ENCODE measurements at regions not wholly inside any gene's neighbourhood (a gene's known extent, or its start where the extent isn't known, plus 50 kb on each side); places are given as distances from the start of the nearest gene placed in this dataset.

DNA sequence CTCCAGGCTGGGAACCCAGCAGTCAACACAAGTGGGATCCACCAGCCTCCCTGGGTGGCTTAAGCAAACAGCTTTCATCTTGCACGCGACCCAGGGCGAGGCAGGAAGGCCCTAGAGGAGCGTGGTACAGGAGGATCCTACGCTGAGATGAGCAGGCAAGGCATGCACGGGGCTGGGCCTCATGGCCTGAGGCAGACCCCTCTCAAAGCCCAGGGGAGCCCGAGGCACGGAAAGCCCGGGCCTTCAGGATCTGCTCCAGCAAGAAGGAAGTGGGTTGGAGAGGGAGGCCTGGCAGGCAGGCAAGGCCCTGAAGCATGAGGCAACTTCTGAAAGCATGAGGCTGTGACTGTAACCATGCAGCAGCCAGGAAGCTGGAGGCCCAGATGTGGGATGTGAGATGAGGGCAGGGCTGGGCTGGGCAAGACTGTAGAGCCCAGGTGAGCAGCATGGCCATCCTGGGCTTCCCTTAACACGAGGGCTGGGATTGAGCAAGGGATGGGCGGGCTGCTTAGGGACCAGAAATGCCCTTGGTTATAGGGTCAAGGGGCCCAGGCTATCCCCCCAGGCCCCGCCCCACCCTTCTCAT lies 338.7 kb downstream of the C16orf95 start:
- Histone ChIP-seq H3K36me3 (ENCODE audit: control insufficient read depth in 4 of 4, insufficient read depth in 3 of 4, low read depth in 1 of 4, low read length in 3 of 4) (no peaks in the 10 kb centered on the region), H3K4me1 (ENCODE audit: control insufficient read depth in 4 of 4, insufficient read depth in 4 of 4, low read length in 3 of 4) (no peaks in the 10 kb centered on the region), H3K9me3 (ENCODE audit: control insufficient read depth in 4 of 4, low read length in 3 of 4) (peaks cover 0 to 3% (median 0%) of the 10 kb centered on the region in 4 donors), H3K4me3 (ENCODE audit: low read depth in 1 of 3, low read length in 3 of 3) (no peak overlapping the region), H3K9ac (ENCODE audit: low read depth in 1 of 2, low read length in 2 of 2) (no peak overlapping the region), H3K27me3 (ENCODE audit: control insufficient read depth in 4 of 4, insufficient read depth in 4 of 4, low read length in 3 of 4) (no peaks in the 10 kb centered on the region), H3K27ac (ENCODE audit: low read depth in 1 of 2, low read length in 2 of 2) (no peak overlapping the region)
- WGBS: 84% methylated on average over 12 of the region's 12 CpGs
- no peak for TF ChIP-seq CTCF (IDR thresholded peaks at IDR 0.05; ENCODE audit: low read depth, low read length, missing input control)
- no peak for TF ChIP-seq MAX (IDR thresholded peaks at IDR 0.05)
- TF ChIP-seq JUND (IDR thresholded peaks at IDR 0.05): no peak
- TF ChIP-seq HNF4A (conservative IDR thresholded peaks at IDR 0.05): no peak
- TF ChIP-seq EGR1 (IDR thresholded peaks at IDR 0.05; ENCODE audit: low read depth in 2 of 2): no peak
- DNase-seq (ENCODE audit: low spot score): no peak

DNA sequence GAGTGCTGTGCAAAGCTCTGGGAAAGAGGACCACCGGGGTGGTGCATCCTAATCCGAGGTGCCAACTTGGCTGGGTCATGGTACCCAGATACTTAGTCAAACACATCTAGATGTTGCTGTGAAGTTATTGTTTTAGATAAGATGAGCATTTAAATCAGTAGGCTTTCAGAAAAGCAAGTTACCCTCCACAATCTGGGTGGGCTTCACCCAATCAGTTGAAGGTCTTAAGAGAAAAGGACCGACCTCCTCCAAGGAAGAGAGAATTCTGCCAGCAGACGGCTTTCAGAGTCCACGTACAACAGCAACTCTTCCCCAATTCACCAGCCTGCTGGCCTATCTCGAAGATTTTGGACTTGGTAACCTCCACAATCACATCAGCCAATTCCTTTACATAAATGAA lies 338.1 kb downstream of the C16orf95 start:
- no peak overlapping the region for H3K9ac ChIP-seq (ENCODE audit: low read depth in 1 of 2, low read length in 2 of 2)
- no peaks in the 10 kb centered on the region for H3K9me3 ChIP-seq (ENCODE audit: control insufficient read depth in 4 of 4, low read length in 3 of 4)
- H3K36me3 ChIP-seq (ENCODE audit: control insufficient read depth in 4 of 4, insufficient read depth in 3 of 4, low read depth in 1 of 4, low read length in 3 of 4): no peaks in the 10 kb centered on the region
- H3K4me1 ChIP-seq (ENCODE audit: control insufficient read depth in 4 of 4, insufficient read depth in 4 of 4, low read length in 3 of 4): no peaks in the 10 kb centered on the region
- 85% methylated on average over 6 of the region's 6 CpGs for WGBS
- DNase-seq (ENCODE audit: low spot score): no peak
- H3K4me3 ChIP-seq (ENCODE audit: low read depth in 1 of 3, low read length in 3 of 3): no peak overlapping the region
- H3K27me3 ChIP-seq (ENCODE audit: control insufficient read depth in 4 of 4, insufficient read depth in 4 of 4, low read length in 3 of 4): no peaks in the 10 kb centered on the region
- TF ChIP-seq SP1 (IDR thresholded peaks at IDR 0.05) (no peak), YY1 (IDR thresholded peaks at IDR 0.05) (no peak), NR2F2 (IDR thresholded peaks at IDR 0.05) (no peak), HNF4G (IDR thresholded peaks at IDR 0.05) (no peak), HNF4A (conservative IDR thresholded peaks at IDR 0.05) (no peak)
- no peak overlapping the region for H3K27ac ChIP-seq (ENCODE audit: low read depth in 1 of 2, low read length in 2 of 2)

GRCh38 chr16:86979984-86980553 lies 337.1 kb downstream of the C16orf95 start:
- H3K4me1 ChIP-seq (ENCODE audit: control insufficient read depth in 4 of 4, insufficient read depth in 4 of 4, low read length in 3 of 4): no peaks in the 10 kb centered on the region
- H3K9ac ChIP-seq (ENCODE audit: low read depth in 1 of 2, low read length in 2 of 2): no peak overlapping the region
- WGBS: 85% methylated on average over 1 of the region's 1 CpG
- no peaks in the 10 kb centered on the region for H3K36me3 ChIP-seq (ENCODE audit: control insufficient read depth in 4 of 4, insufficient read depth in 3 of 4, low read depth in 1 of 4, low read length in 3 of 4)
- no peaks in the 10 kb centered on the region for H3K9me3 ChIP-seq (ENCODE audit: control insufficient read depth in 4 of 4, low read length in 3 of 4)
- no peak overlapping the region for H3K4me3 ChIP-seq (ENCODE audit: low read depth in 1 of 3, low read length in 3 of 3)
- TF ChIP-seq, protein P1, sequence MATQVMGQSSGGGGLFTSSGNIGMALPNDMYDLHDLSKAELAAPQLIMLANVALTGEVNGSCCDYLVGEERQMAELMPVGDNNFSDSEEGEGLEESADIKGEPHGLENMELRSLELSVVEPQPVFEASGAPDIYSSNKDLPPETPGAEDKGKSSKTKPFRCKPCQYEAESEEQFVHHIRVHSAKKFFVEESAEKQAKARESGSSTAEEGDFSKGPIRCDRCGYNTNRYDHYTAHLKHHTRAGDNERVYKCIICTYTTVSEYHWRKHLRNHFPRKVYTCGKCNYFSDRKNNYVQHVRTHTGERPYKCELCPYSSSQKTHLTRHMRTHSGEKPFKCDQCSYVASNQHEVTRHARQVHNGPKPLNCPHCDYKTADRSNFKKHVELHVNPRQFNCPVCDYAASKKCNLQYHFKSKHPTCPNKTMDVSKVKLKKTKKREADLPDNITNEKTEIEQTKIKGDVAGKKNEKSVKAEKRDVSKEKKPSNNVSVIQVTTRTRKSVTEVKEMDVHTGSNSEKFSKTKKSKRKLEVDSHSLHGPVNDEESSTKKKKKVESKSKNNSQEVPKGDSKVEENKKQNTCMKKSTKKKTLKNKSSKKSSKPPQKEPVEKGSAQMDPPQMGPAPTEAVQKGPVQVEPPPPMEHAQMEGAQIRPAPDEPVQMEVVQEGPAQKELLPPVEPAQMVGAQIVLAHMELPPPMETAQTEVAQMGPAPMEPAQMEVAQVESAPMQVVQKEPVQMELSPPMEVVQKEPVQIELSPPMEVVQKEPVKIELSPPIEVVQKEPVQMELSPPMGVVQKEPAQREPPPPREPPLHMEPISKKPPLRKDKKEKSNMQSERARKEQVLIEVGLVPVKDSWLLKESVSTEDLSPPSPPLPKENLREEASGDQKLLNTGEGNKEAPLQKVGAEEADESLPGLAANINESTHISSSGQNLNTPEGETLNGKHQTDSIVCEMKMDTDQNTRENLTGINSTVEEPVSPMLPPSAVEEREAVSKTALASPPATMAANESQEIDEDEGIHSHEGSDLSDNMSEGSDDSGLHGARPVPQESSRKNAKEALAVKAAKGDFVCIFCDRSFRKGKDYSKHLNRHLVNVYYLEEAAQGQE (IDR thresholded peaks at IDR 0.05): no peak
- TF ChIP-seq SP1 (IDR thresholded peaks at IDR 0.05) (no peak), CTCF (IDR thresholded peaks at IDR 0.05; ENCODE audit: low read depth, low read length, missing input control) (no peak), RAD21 (IDR thresholded peaks at IDR 0.05) (no peak), ZBTB33 (IDR thresholded peaks at IDR 0.05) (no peak), HNF4A (conservative IDR thresholded peaks at IDR 0.05) (no peak), EGR1 (IDR thresholded peaks at IDR 0.05; ENCODE audit: low read depth in 2 of 2) (no peak), FOXA2 (IDR thresholded peaks at IDR 0.05) (no peak), NR2F2 (IDR thresholded peaks at IDR 0.05) (no peak), YY1 (IDR thresholded peaks at IDR 0.05) (no peak), JUND (IDR thresholded peaks at IDR 0.05) (no peak)
- TF ChIP-seq, protein P2, sequence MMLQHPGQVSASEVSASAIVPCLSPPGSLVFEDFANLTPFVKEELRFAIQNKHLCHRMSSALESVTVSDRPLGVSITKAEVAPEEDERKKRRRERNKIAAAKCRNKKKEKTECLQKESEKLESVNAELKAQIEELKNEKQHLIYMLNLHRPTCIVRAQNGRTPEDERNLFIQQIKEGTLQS (IDR thresholded peaks at IDR 0.05): no peak
- DNase-seq (ENCODE audit: low spot score): no peak
- no peak overlapping the region for H3K27ac ChIP-seq (ENCODE audit: low read depth in 1 of 2, low read length in 2 of 2)
- H3K27me3 ChIP-seq (ENCODE audit: control insufficient read depth in 4 of 4, insufficient read depth in 4 of 4, low read length in 3 of 4): no peaks in the 10 kb centered on the region

Data from liver (tissue), 8 donors.